SU-DHL-6 (cell line): ENCODE measurements at regions not wholly inside any gene's neighbourhood (a gene's known extent, or its start where the extent isn't known, plus 50 kb on each side); places are given as distances from the start of the nearest gene placed in this dataset.

ENCODE experiments used
- H2AFZ ChIP-seq: fragments of 200-600 bp; sonication (generic); 2 replicates; pipeline ENCODE4 v1.6.1; 2014; ENCODE audit warnings: low read depth, mild to moderate bottlenecking, moderate library complexity, mixed read lengths, antibody characterized with exemption, low read length; ENCODE audit not compliant: severe bottlenecking
- H3F3A ChIP-seq: fragments of 200-600 bp; shearing (Covaris generic); 2 replicates; pipeline ENCODE4 v1.6.0; 2016; ENCODE audit warnings: antibody characterized with exemption, mild to moderate bottlenecking; ENCODE audit not compliant: insufficient read depth
- H3K27ac ChIP-seq: fragments of 200-600 bp; sonication (generic); 2 replicates; pipeline ENCODE4 v1.5.1; 2016; ENCODE audit warnings: low read depth, mild to moderate bottlenecking, low read length, moderate library complexity, mixed read lengths
- H3K27me3 ChIP-seq: fragments of 200-600 bp; sonication (generic), shearing (Covaris generic); 2 replicates; pipeline ENCODE4 v1.6.0; 2014; ENCODE audit warnings: mild to moderate bottlenecking, low read length
- H3K36me3 ChIP-seq: fragments of 200-600 bp; sonication (generic); 2 replicates; pipeline ENCODE4 v1.6.1; 2014; ENCODE audit warnings: mild to moderate bottlenecking, low read length, mixed read lengths
- H3K4me2 ChIP-seq: fragments of 300-600, 200-600 bp; shearing (Covaris generic), sonication (generic); 2 replicates; pipeline ENCODE4 v1.6.0; 2014; ENCODE audit warnings: low read length, low read depth, mild to moderate bottlenecking; ENCODE audit not compliant: poor library complexity, severe bottlenecking
- H3K4me3 ChIP-seq: fragments of 200-600 bp; sonication (generic); 2 replicates; pipeline ENCODE4 v1.5.1; 2014; ENCODE audit warnings: antibody characterized with exemption, low read length, mild to moderate bottlenecking, mixed read lengths; ENCODE audit not compliant: insufficient read depth, poor library complexity, severe bottlenecking
- H3K79me2 ChIP-seq: fragments of 200-600 bp; sonication (generic); 2 replicates; pipeline ENCODE4 v1.6.1; 2014; ENCODE audit warnings: mild to moderate bottlenecking, low read length, moderate library complexity; ENCODE audit not compliant: insufficient read depth
- H3K9ac ChIP-seq: fragments of 200-600 bp; sonication (generic); 2 replicates; pipeline ENCODE4 v1.7.0; 2014; ENCODE audit warnings: mild to moderate bottlenecking, low read length
- H3K9me2 ChIP-seq: fragments of 200-600 bp; sonication (generic); replicated peaks from 2 replicates; pipeline ENCODE4 v1.6.1; 2014; ENCODE audit warnings: low read length; ENCODE audit not compliant: insufficient read depth
- H3K9me3 ChIP-seq: fragments of 200-600 bp; sonication (generic); 2 replicates; pipeline ENCODE4 v1.6.1; 2014; ENCODE audit warnings: low read length, mixed read lengths; ENCODE audit not compliant: insufficient read depth
- H4K20me1 ChIP-seq: fragments of 200-600 bp; sonication (generic); 2 replicates; pipeline ENCODE4 v1.6.1; 2014; ENCODE audit warnings: low read depth, mild to moderate bottlenecking, antibody characterized with exemption, low read length, moderate library complexity, mixed read lengths
- EZH2phosphoT487 ChIP-seq: fragments of 200-600 bp; sonication (generic), shearing (Covaris generic); conservative IDR thresholded peaks from 2 replicates; pipeline ENCODE4 v1.6.1; 2018; ENCODE audit warnings: mild to moderate bottlenecking, antibody characterized with exemption, low read length, moderate library complexity, mixed read lengths
- TF ChIP-seq, protein P1 (sequence below): fragments of 200-600 bp; sonication (generic); IDR thresholded peaks from one replicate; pipeline ENCODE4 v1.5.1; 2017; ENCODE audit warnings: antibody characterized with exemption, mild to moderate bottlenecking, low read length, moderate library complexity; ENCODE audit not compliant: insufficient read depth, poor library complexity, severe bottlenecking

DNA sequence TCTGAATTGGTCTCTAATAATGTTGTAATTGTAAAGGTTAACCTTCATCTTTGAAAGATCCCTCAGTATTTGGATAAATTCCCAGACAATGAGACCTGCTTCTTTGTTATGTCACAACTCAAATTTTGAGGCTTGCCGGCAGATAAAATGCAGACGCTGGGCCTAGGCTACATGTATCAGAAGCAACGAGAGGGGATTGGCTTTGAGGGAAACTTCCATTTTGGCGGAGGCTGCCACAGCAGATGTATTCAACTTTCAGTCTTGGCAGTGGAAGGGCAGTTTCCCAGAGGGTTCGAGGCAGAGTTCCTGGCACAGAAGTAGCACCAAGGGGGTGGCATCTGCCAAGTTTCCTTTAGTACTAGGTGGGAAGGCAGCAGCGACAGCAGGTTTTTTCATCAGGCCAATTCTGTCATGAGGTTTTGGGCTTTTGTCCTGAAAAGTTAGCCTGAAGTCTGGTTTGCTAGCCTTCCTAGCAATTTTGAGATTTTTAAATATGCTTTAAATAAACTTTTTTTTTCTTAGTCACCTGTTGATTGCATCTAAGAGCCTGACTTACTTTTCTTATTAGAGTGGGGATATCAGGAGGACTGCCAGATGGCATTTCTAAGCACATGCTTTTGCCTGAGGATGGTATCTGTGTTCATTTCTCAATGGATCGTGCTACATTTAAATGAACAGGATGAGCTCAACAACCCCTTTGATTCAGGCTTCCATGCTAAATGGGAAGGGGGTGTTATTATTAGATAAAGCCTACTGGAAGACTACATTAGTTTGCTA is 89.5 kb upstream of the FAM3C start:
- Histone ChIP-seq H3K9me2 (no peaks in the 10 kb centered on the region), H3K79me2 (no peaks in the 10 kb centered on the region), H3K27ac (no peak overlapping the region), H3F3A (no peaks in the 10 kb centered on the region), H3K4me2 (no peak overlapping the region), H3K36me3 (no peaks in the 10 kb centered on the region), H2AFZ (no peak overlapping the region), H3K4me3 (no peak overlapping the region), H3K27me3 (no peaks in the 10 kb centered on the region), H3K9ac (no peak overlapping the region), H3K9me3 (no peaks in the 10 kb centered on the region), H4K20me1 (no peaks in the 10 kb centered on the region)
- TF ChIP-seq EZH2phosphoT487 = no peak
- TF ChIP-seq, protein P1, sequence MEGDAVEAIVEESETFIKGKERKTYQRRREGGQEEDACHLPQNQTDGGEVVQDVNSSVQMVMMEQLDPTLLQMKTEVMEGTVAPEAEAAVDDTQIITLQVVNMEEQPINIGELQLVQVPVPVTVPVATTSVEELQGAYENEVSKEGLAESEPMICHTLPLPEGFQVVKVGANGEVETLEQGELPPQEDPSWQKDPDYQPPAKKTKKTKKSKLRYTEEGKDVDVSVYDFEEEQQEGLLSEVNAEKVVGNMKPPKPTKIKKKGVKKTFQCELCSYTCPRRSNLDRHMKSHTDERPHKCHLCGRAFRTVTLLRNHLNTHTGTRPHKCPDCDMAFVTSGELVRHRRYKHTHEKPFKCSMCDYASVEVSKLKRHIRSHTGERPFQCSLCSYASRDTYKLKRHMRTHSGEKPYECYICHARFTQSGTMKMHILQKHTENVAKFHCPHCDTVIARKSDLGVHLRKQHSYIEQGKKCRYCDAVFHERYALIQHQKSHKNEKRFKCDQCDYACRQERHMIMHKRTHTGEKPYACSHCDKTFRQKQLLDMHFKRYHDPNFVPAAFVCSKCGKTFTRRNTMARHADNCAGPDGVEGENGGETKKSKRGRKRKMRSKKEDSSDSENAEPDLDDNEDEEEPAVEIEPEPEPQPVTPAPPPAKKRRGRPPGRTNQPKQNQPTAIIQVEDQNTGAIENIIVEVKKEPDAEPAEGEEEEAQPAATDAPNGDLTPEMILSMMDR = no peak

DNA sequence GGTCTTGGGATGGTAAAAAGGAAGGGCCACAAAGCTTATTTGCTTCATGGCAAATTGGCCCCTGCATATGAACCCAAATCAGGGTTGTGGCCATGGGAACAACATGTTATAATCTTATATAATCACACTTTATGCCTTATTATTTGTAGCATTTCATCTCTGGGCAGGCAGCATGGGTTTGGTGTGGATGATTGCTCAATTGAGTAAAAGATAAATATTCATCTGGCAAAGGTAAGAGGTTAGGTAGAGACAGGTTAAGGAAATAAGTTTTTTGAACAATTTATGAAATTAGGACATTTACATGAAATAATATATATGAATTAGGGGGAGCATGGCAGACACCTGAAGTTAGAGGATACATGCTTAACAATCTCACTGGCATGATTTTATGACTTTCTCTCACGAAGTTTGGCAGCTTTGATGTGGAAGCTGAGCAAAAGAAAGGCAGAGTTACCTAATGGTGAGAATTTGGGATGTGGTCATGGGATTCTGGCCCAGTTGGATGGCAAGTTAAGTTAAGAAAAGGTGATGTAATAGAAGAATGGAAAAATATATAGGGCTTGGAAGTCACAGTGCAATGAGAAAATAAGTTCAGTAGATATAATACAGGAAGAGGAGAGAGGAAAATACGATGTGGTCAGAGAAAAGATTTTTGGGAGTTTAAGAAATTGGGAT is 88.1 kb upstream of the FAM3C start:
- no peaks in the 10 kb centered on the region for H4K20me1 ChIP-seq
- H3K9me2 ChIP-seq = no peaks in the 10 kb centered on the region
- TF ChIP-seq, protein P1 = no peak
- TF ChIP-seq EZH2phosphoT487 = no peak
- no peaks in the 10 kb centered on the region for H3K9me3 ChIP-seq
- H3K27me3 ChIP-seq = no peaks in the 10 kb centered on the region
- H3K36me3 ChIP-seq = no peaks in the 10 kb centered on the region
- H3K27ac ChIP-seq = no peak overlapping the region
- no peaks in the 10 kb centered on the region for H3K79me2 ChIP-seq
- no peak overlapping the region for H3K9ac ChIP-seq
- H3K4me3 ChIP-seq = no peak overlapping the region
- no peak overlapping the region for H2AFZ ChIP-seq
- H3K4me2 ChIP-seq = no peak overlapping the region
- H3F3A ChIP-seq = no peaks in the 10 kb centered on the region

DNA sequence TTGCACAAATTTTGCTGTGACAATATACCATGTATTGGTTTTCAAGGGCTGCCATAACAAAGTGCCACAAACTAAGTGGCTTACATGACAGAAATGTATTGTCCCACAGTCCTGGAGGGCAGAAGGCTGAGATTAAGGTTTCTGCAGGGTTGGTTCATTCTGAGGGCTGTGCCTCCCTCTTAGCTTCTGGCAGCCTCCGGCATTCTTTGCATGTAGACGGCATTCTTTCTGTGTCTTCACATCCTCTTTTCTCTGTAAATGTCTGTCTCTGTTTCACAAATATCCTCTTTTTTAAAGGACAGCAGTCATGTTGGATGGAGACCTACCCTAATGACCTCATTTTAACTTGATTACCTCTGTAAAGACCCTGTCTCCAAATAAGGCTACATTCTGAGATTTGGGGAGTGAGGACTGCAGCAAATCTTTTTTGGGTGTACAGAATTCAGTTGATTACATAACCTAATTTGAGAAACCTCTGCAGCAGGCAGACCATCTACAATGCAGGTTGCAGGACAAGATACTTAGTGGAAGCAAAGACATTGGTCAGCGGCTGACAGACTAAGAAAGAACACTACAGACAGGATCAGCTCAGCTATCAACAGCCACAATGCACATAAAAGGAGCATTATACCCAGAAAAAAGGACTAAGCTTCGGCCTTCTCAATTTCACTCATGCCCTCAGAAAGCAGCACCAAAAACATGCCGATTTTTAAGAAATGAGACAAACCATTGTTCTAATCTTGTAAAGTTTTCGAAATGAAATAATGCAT is 84.6 kb upstream of the FAM3C start:
- no peak for TF ChIP-seq EZH2phosphoT487
- TF ChIP-seq, protein P1 = no peak
- no peaks in the 10 kb centered on the region for H3K27me3 ChIP-seq
- no peaks in the 10 kb centered on the region for H3K9me3 ChIP-seq
- no peak overlapping the region for H3K4me2 ChIP-seq
- no peak overlapping the region for H2AFZ ChIP-seq
- H3F3A ChIP-seq = no peaks in the 10 kb centered on the region
- H3K36me3 ChIP-seq = no peaks in the 10 kb centered on the region
- no peak overlapping the region for H3K4me3 ChIP-seq
- no peak overlapping the region for H3K9ac ChIP-seq
- H3K9me2 ChIP-seq = no peaks in the 10 kb centered on the region
- H3K79me2 ChIP-seq = no peaks in the 10 kb centered on the region
- no peak overlapping the region for H3K27ac ChIP-seq
- H4K20me1 ChIP-seq = no peaks in the 10 kb centered on the region
